Stimulated activated naive CD4-positive, alpha-beta T cell treated with Interleukin-2 at 50 U/mL for 16 hours (primary cell): ENCODE measurements at regions not wholly inside any gene's neighbourhood (a gene's known extent, or its start where the extent isn't known, plus 50 kb on each side); places are given as distances from the start of the nearest gene placed in this dataset.
"Not testable (repeated sequence)": the region's sequence is repeated elsewhere in the genome, so short reads cannot be mapped to it uniquely, and the experiment has no call there.

Experiments used
- DNase-seq: peaks from one replicate; lab custom pipeline; 2025; lab: John Stamatoyannopoulos, UW

GRCh38 chr21:17738176-17738953 is 80.8 kb downstream of the C21orf91 start:
- no peak for DNase-seq

GRCh38 chr21:17736072-17736471 is 83.1 kb downstream of the C21orf91 start:
- no peak for DNase-seq

GRCh38 chr21:17733209-17733608 is 85.9 kb downstream of the C21orf91 start:
- DNase-seq = no peak

GRCh38 chr21:17732306-17732705 is 86.8 kb downstream of the C21orf91 start:
- DNase-seq = no peak

- DNase-seq = no peak
These were observed 87.6 kb downstream of the C21orf91 start for GRCh38 chr21:17731554-17731953.

- DNase-seq = no peak
These were observed 88.4 kb downstream of the C21orf91 start for GRCh38 chr21:17730782-17731181.

- DNase-seq = no peak
These were observed 89.7 kb downstream of the C21orf91 start for GRCh38 chr21:17729455-17729854.

GRCh38 chr21:17727361-17727760 is 91.8 kb downstream of the C21orf91 start:
- DNase-seq = no peak

GRCh38 chr21:17726047-17726829 is 92.9 kb downstream of the C21orf91 start:
- no peak for DNase-seq

- DNase-seq = no peak
These were observed 93.8 kb downstream of the C21orf91 start for GRCh38 chr21:17725339-17725738.

GRCh38 chr21:17712887-17713286 is 100.2 kb upstream of the BTG3 start:
- DNase-seq = no peak

- DNase-seq = no peak
These were observed 99.2 kb upstream of the BTG3 start for GRCh38 chr21:17711896-17712295.

GRCh38 chr21:17709266-17709611 is 96.5 kb upstream of the BTG3 start:
- DNase-seq = no peak

GRCh38 chr21:17708522-17709265 is 96.0 kb upstream of the BTG3 start:
- no peak for DNase-seq

GRCh38 chr21:17699524-17700189 is 87.0 kb upstream of the BTG3 start:
- no peak for DNase-seq

GRCh38 chr21:17697473-17697872 is 84.8 kb upstream of the BTG3 start:
- no peak for DNase-seq

GRCh38 chr21:17694416-17694815 is 81.7 kb upstream of the BTG3 start:
- DNase-seq = not testable (repeated sequence)

GRCh38 chr21:17693801-17694200 is 81.1 kb upstream of the BTG3 start:
- no peak for DNase-seq

GRCh38 chr21:17690078-17690494 is 77.4 kb upstream of the BTG3 start:
- no peak for DNase-seq

GRCh38 chr21:17688912-17689874 is 76.5 kb upstream of the BTG3 start:
- peak; percentile 21 for DNase-seq

GRCh38 chr21:17682924-17683323 is 70.2 kb upstream of the BTG3 start:
- DNase-seq = no peak
